HG03439 (cell line): ENCODE measurements at regions not wholly inside any gene's neighbourhood (a gene's known extent, or its start where the extent isn't known, plus 50 kb on each side); places are given as distances from the start of the nearest gene placed in this dataset.

Experiments
- ATAC-seq: cut with Tn5 transposase; IDR thresholded peaks from one replicate; pipeline ENCODE4 v1.9.1; 2021; ENCODE audit warnings: mild to moderate bottlenecking, moderate library complexity; ENCODE audit not compliant: unreplicated experiment

DNA sequence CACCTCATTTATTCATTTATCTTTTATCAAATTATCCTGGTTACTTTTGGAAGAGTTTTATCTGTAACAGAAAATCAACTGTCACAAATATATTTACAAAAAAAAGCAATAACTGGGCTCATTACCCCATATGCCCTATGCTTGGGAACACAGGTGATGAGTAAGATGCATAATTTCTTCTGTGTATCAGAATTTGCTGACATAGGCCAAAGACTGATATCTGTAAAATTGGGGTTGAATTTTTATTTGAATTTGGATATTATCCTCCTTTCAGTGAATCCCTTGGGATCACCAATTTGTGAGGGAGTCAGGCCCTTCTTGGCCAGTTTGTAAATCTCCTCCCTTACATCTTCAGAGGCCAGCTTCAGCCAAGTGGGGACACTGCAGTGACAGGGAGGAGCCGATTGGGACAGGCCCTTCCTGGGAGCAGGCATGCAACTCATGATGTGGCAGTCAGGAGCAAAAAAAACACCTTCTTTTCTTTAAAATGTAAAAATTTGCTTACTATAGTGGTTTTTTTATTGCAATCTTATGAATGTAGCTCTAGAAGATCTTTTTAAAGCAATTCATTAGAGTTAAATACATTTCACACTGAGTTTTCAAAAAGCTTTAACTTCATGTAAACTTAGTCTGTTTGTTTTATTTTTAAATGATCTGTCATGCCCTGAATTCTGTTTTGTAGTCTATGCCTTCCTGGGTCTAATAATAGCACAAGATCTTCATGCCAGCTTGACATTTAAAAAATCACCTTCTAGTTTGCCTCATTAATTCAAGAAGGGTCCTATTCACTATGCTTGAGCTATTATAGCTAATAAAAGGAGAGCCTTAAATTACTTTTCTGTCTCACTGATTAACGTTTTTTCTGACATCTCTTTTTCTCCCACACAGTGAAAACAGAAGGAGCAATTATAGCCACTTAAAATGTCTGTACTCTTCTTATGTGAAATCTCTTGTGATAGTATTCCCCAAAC is 136.6 kb upstream of the SPRY1 start:
- ATAC-seq = no peak

DNA sequence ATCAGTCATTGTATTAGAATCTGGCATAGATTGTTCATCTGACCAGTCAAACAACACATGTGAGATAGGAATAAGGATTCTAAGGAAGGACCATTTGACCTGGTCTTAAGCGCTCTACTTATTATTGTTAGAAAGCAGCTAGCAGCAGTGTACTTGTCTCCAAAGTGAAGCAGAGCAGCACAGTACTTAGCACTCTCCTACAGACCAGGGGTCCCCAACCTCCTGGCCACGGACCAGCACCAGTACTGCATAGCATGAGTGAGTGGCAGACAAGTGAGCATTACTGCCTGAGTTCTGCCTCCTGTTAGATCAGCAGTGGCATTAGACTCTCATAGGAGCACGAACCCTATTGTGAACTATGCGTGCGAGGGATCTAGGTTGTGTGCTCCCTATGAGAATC is 135.9 kb upstream of the SPRY1 start:
- ATAC-seq = no peak

DNA sequence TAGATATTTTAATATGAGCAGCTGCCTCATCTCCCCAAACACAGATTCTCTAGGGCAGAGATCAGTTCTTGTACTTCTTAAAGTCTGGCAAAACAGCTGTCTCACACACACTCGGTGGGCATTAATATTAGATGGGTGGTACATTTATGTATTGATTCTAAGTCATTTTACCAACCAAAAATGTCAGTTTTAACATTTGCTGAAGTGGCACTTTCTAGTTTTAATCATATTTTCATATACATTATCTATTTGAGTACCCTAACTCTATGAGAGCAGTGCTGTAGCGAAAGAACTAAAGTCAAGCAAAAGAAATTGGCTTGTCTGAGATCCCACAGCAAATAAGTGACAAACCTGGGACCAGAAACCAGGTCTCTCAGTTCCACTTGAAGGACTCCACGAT is 134.5 kb upstream of the SPRY1 start:
- no peak for ATAC-seq

DNA sequence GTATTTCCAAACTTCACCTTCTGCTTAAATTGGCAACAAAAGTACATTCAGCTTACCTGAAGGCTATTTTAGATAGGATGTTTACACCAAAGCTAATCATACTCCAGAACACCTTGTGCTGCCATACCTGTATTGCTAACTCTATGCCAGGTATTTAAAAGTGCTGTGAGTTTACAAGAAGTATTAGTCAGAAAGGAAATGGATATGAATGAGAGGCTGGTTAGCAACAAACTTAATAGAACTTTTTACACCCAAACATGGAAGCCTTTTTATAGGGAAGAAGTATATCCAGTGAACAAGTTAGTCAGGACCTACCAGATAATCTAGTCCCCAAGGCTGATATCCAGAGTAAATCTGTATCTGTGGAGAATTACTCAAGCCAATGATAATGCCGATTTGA is 131.2 kb upstream of the SPRY1 start:
- ATAC-seq = no peak

DNA sequence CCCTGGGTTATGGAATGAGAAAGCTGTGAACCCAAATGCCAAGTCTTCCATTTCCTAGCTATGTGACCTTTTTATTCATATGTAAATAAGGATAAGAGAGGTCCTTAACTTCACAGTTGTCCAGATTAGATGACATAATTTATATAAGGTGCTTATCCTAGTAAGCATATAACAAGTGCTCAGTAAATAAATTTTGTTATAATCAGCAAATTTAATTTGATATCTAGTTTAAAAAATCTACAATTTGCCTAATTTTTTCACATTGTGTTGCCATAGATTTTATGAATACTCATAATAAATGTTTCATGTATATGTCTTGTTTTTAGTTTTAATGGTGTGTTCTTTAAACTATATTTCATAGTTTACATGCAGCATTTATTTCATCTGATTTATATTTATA is 130.4 kb upstream of the SPRY1 start:
- ATAC-seq = no peak

DNA sequence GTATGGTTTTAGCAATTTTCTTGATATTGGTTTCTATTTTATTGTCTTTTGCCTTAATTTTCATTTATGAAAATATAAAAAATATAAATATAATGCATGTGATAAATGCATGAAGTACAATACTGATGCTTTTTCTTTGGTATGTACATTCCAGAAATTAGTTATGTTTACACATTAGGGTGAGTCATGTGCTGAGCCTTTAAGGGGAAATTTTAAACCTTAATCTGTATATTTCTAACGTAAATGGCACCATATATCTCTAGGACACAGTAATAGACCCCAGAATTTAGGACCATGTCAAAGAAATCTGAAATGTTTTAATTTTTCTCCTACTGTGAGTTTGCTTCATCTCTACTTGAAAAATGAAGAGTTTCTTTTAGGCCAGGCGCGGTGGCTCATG is 117.8 kb upstream of the SPRY1 start:
- no peak for ATAC-seq

DNA sequence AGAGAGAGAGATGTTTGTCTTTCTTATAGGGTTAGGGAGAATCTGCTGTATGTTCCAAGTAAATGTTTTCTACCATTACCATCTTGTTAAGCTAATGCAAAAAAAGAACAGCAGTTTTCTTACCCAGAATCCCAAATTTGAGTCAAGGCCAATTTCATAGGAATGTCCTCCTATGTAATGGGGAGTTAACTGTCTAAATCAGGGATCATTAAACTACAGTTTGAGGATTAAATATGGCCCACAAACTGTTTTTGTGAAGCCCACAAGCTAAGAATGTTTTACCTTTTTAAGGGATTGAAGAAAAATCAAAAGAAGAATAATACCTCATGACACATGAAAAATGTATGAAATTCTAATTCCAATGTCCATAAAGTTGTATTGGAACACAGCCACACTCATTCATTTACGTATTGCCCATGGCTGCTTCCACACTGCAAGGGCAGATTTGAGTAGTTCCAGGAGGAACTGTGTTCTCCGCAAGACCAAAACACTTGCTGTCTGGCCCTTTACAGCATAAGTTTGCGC is 113.2 kb upstream of the SPRY1 start:
- no peak for ATAC-seq

DNA sequence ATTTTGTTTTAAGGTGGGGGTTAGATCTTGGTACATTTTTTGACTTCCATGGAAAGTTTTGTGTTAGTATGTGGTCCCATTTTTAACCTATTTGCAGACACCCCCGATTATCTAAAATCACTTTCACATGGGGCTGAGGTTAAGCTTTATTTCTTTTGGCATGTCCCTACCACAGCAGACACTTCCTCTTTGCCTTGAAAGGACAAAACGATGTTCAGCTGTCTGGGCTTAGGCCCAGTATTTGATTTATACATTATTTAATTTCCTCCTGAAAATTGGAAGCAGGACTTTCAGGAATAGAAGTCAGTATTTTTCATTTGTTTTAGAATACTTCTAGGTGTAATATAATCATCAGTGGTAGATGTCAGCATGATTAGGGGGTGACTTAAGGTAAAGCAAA is 112.4 kb upstream of the SPRY1 start:
- ATAC-seq = no peak

DNA sequence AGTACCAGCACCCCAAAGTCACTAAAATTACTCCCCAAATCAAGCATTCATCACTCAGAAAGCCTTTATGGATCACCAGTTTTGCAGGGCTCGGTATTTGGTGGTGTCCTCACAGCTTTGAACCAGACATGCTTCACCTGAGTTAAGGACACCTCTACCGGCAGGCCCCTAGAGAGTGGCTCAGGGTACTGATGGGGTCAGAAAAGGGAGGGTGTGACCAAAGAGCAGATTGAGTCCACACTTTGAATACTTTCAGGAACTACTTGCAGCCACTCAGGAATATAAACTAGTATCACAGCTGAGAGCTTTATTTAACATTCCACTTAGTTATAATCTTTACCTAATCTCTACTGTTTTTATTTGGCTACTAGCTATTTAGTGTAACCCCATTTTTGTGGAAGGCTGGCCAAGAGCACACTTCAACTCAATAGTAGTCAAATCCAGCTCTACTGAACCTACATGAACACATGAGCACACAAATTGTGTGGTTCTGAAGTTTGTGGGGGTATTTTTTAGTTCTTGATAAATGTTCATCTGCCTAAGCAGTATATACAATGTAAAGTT is 109.6 kb upstream of the SPRY1 start:
- ATAC-seq = no peak

DNA sequence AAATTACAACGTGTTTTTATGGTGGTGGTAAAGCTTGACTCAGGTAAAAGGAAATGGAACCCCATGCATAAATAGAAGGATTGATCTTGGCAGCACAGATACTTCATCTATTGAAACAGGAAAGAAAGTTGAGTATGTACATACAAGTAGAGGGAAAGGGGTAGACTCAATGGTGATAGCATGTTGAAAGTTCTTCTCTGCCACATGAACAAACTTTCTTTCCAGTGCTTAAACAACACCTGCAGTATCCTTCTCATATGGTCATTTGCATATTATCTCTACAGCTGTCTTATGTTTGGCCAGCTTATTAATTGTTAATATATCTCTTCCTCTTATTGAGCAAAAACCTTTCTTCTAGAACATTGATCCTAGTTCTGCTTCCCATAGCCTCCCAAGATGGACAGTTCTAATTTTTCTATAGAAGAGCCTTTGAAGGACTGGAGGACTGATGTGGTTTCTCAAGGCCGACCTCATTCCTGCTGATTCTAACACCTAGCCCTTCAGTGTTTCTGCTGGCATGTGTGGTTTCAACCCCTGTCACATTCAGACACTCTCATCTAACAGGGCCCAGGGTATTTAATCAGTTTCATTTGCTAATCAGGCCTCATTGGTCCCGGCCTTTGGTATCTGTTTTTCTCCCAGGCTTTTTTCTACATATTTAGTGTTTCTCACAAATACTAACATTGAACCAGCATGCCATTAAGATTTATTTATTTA is 108.1 kb upstream of the SPRY1 start:
- no peak for ATAC-seq

DNA sequence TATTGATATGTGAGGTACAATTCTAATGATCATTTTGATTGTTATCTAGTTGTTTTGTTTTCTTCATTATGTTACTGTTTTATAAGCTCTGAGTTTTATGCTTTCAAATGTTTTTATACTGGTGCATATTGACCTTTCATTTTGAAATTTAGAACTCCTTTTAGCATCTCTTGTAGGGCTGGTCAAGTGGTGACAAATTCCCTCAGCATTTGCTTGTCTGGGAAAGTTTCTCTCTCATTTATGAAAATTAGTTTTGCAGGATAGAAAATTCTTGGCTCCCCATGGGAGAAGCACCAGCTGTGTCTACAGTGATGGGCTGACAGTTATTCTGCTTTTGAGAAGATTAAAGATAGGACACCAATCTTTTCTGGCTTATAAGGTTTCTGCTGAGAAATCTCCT is 105.3 kb upstream of the SPRY1 start:
- ATAC-seq = no peak

DNA sequence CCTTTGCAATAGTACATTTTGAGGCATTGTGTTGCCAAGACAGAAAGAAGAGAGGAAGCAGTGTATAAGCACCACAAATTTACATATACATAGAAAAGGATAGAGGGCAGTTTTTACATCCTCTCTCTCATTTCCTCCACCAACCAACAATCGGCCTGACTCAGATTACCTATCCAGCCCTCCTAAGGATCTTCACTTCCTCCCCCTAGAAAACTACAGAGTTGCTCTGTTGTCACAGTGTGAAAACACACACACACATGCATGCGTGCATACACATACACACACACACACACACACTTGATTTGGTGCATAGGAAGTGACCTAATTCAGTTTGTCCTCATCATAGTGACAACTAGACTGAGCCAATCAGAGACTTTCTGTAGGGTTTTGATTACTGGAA is 98.8 kb upstream of the SPRY1 start:
- no peak for ATAC-seq

DNA sequence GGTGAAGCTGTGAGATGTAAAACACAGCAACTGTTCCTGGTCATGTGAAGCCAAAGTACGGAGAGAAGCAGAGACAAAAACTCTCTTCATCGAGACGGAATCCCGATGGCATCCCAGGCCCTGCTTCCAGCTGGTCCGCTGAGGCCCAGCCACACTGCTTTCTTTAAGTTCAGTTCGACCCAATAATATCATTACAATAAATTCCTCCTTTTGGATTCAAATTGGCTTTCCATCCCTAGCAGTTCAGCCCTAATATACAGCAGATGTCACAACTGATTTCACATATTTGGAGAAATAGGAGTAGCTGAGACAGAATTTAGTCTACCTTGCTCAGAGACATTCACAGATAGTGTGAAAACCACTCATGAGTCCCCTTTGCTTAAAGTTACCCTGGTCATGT is 98.3 kb upstream of the SPRY1 start:
- no peak for ATAC-seq

DNA sequence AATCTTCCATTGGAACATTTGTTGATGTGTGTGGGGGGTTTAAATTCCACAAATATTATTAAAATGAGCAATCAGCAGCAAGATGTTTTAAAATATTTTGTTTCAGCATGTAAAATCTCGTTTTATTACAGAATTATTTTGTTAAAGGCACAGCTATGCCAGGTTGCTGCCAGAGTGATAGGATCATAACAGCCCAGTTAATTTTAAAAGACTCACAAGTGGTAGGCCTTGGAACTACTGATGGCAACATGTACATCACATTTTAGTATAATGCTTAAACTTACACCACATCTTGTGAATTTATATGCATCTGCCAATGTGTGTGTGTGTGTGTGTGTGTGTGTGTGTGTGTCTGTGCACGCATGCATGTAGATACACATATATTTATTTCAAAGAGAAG is 97.8 kb upstream of the SPRY1 start:
- no peak for ATAC-seq

DNA sequence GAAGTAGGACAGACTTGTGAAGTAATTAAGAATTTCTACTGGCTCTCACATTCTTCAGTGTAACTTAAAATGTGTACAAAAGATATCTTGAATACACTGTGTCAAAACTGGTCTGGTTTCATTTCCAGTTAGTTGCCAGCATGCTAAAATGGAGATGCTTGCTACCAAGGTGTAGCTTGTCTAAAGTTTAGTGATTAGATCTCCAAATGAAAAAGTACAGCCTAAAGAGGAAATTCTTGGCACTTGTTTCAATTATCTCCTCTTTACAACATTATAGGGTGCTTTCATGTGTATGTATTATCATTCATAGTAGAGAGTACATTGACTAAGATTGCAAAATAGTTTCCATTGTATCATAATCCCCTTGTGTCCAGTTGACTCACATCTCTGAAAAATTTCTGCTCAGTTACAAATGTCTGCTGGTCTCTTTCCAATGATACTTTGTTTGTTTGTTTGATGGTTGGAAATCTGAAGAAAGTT is 97.3 kb upstream of the SPRY1 start:
- no peak for ATAC-seq

DNA sequence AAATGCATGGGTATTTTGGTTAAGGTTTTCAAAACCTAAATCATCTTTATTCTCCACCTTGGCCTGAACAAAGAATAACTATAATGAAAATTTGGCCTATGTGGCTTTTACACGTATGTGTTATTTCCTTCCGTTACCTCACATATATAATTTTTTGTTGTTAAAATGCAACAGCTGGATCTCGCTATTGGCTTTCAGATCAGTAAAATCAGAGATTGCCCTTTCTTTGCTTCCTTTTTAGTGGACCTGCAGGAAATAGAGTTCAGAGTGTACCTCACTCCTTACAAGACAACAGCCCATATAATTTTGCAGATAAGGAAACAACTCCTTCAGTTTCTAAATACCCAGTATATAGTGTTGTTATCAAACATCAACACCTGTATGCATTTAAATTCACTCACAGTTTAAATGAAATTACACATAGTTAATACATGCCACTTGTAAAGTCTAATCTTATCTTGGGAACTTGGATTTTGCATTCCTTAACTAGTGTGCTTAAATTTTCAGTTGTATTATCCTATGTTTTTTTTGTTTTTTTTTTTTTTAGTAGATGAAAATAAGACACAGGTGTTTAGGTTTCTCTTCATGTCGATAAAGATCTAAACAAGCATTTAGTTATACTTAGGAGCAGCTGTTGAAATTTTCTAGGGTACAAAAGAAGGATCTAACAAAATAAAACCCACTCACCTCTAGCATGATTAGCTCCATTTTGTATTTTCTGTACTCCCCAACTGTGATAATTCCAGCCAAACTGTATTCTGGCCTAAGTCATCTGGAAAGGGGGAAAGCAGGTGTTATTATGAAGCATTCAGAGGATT is 96.2 kb upstream of the SPRY1 start:
- ATAC-seq = no peak

DNA sequence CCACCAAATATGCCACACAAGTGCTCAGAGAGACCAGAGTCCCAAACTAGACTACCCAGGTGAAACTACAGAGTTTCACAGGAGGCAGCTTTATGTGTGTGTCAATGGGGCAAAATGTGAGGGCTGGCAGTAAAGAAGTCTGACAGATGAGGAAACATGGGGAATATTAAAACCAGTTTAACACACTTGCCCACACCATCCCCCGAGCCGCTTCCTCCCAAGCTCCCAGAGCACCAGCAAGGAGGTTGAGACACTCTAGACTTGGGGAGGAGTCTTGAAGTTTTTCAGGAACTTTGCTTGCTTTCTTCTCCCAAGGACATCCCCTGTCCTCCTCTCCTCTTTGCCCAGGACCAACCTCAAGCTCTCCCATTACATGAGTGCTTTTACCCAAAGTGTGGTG is 94.7 kb upstream of the SPRY1 start:
- ATAC-seq = no peak

DNA sequence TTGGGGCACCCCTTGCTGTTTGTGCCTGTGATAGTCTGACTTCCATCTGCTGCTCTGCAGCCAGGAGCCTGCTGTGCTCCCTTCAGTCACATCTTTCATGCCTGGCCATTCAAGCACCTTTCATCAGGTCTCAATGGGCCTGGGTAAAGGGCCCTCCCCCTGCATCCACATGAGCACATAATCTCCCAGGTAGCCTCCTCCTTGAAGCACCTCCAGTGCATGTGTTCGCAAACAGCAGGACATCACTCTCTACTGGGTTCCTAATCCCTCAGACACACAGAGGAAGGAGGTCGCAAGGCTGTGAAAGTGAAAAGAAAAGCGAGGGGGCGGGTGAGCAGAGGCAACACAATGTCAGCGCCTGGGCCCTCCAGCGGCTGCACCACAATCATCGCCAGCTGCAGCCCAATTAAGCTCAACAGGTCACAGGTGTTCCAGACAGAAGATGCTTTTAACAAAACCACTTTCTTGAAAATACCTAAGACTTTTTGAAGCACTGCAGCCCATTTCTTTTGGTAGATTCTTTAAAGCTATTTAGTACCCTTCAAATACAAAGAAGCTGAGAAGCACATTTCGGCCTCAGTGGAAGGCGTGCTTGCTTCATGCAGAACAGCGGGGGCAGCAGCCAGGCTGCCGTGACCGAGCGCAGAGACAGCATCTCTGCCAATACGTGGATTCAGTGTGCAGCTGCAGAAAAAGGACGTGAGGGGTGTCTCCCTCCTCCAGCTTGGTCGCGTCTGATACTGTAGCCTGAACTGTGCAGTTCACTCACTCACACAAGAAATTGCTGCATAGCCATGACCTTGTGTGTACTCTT is 92.2 kb upstream of the SPRY1 start:
- no peak for ATAC-seq

DNA sequence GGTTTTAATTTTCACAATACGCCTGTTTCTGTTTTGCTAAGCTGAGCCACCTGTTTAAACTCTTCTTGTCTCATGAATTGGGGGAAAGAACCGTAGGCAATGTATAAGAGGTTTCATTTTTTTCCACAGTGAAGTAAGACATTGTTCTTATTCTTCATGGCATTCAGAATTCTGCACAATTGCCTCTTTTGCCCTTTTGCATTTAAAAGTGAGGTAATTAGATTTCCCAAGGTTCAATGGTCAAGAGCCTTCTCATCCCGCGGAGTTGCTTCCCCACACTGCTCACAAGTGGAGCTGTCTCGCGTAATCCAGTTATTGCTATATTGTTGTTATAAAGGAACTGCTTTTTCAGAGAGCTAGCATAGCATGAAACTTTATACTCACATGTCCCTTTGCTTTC is 90.9 kb upstream of the SPRY1 start:
- no peak for ATAC-seq

DNA sequence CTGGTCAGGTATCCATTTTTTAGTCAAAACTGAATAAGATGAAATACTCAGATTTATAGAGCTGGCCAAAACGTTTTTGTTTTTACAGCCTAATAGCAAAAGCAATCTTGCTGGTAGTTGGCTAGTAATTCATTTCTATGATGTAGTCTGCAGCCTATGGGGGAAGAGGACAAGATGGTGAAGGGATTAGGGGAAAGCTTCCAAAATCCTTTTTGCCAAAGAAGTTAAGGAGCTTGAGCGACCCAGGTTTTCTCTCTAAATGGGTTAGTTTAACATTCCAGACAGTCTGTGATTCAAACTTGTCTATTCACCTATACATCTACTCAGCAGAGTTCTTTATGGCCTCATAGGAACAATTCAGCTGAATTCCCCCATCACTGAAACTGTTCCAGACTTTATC is 89.8 kb upstream of the SPRY1 start:
- no peak for ATAC-seq
